Heart left ventricle (tissue), 16 donors: ENCODE measurements at regions not wholly inside any gene's neighbourhood (a gene's known extent, or its start where the extent isn't known, plus 50 kb on each side); places are given as distances from the start of the nearest gene placed in this dataset.

Experiments
- ATAC-seq, 4 donors: fragments of 200-7000 bp; cut with Tn5 transposase; one replicate each; pipeline ENCODE4 v1.9.1; 2020 to 2022; ENCODE audit warnings: moderate library complexity in 4 of 4, mild to moderate bottlenecking in 3 of 4, moderate number of reproducible peaks in 1 of 4
- DNase-seq, 5 donors: peaks; one replicate each; pipeline ENCODE4 v3.0.0-alpha.2; 2020
- H3K27ac ChIP-seq, 12 donors: fragments of 200-600 bp; sonication (generic) in 4 of 12; one replicate each; pipeline versions ENCODE4 v1.5.0 to v1.8.0; 2016 to 2022; ENCODE audit warnings: mild to moderate bottlenecking in 2 of 12
- H3K27me3 ChIP-seq, 9 donors: fragments of 200-600 bp; sonication (generic) in 2 of 9; one replicate each; pipeline versions ENCODE4 v1.5.1 to v1.8.0; 2016 to 2022; ENCODE audit warnings: mild to moderate bottlenecking in 3 of 9
- H3K36me3 ChIP-seq, 9 donors: fragments of 200-600 bp; sonication (generic) in 2 of 9; one replicate each; pipeline versions ENCODE4 v1.5.0 to v1.8.0; 2018 to 2022; ENCODE audit warnings: mild to moderate bottlenecking in 2 of 9
- H3K4me1 ChIP-seq, 12 donors: fragments of 200-600 bp; sonication (generic) in 4 of 12; one replicate each; pipeline versions ENCODE4 v1.5.0 to v1.8.0; 2016 to 2022; ENCODE audit warnings: mild to moderate bottlenecking in 3 of 12
- H3K4me3 ChIP-seq, 12 donors: fragments of 200-600 bp; sonication (generic) in 4 of 12; one replicate each; pipeline versions ENCODE4 v1.5.0 to v1.8.0; 2017 to 2022; ENCODE audit warnings: mild to moderate bottlenecking in 9 of 12, moderate library complexity in 4 of 12
- H3K9me3 ChIP-seq, 12 donors: fragments of 200-600 bp; sonication (generic) in 4 of 12; one replicate each; pipeline versions ENCODE4 v1.5.0 to v1.8.0; 2016 to 2022; ENCODE audit warnings: mild to moderate bottlenecking in 1 of 12
- CTCF ChIP-seq, 12 donors: fragments of 200-600 bp; sonication (generic) in 4 of 12; IDR thresholded peaks; one replicate each; pipeline versions ENCODE4 v1.5.0 to v1.8.0; 2018 to 2022; ENCODE audit warnings: antibody characterized with exemption in 12 of 12, mild to moderate bottlenecking in 5 of 12
- POLR2A ChIP-seq, 2 donors: fragments of 450-650 bp; IDR thresholded peaks; one replicate each; pipeline ENCODE4 v1.6.1; 2017; ENCODE audit warnings: antibody characterized with exemption in 2 of 2, mild to moderate bottlenecking in 2 of 2, moderate library complexity in 2 of 2
- WGBS, 4 donors: extraction: QIAGEN DNeasy Blood & Tissue Kit in 2 of 4; methylation state at CpG; one replicate each; pipeline versions ENCODE4 v1.1.5 to v1.1.7; 2013 to 2018; 5-methylcytosine and 5-hydroxymethylcytosine counted together
- intact Hi-C, 10 donors: fragments of 100-400 bp; cut with DNase I; formaldehyde crosslinking; loops; one replicate each; pipeline versions ENCODE4 v1.11.1 to v1.14.2; 2022
- donor health status: ischemic (EF 13 %, LVEDD 7.1; RV severe dilation, severe dysfunction).
- donor health status: healthy with polysubstance abuse.
- donor health status: DM: no; HTN: yes; CAD: no.
- donor health status: DM: no; HTN: no; CAD: no.
- donor health status: ischemic (EF 25% LVEDD 6.9; RV normal size, moderate dysfunction).
- donor health status: ischemic (EF 25% LVEDD 5.7; RV mildly dilated, moderate dysfunction).
- donor health status: healthy.
- donor health status: DM: yes; HTN: yes; CAD: no.
- donor health status: ischemic (EF 35%, LVEDD 5.7; RV mildly dilated, moderate dysfunction).
- donor health status: nonischemic (EF 11% LVEDD 7.7; RV severe dilation, severe dysfunction).
- donor health status: DM: yes; HTN: yes; CAD: no.
- donor health status: PGD.
- donor health status: ischemic (EF 29% LVEDD 5.4; RV normal size, mild dysfunction).
- donor health status: nonischemic (EF 23%, LVEDD 6.1; RV moderate dilation, normal function).

DNA sequence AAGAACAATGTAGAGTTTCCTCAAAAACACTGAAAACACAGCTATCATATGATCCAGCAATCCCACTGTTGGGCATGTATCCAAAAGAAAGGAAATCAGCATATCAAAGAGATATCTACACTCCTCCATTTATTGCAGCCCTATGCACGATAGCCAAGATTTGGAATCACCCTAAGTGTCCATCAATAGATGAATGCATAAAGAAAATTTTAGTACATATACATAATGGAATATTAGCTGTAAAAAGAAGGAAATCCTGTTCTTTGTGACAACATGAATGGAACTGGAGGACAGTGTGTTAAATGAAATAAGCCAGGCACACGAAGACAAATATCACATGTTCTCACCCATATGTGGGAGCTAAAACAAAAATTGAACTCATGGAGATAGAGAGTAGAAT is 114.5 kb upstream of the FN1 start:
- no peak overlapping the region for H3K27ac ChIP-seq
- ATAC-seq: no peak
- H3K27me3 ChIP-seq: no peaks in the 10 kb centered on the region
- no peak for DNase-seq
- H3K4me1 ChIP-seq: no peaks in the 10 kb centered on the region
- no peak overlapping the region for H3K4me3 ChIP-seq
- intact Hi-C loops: no loop called here
- H3K9me3 ChIP-seq: no peaks in the 10 kb centered on the region
- 56 to 71% (median 61%) methylated on average over 2 of the region's 2 CpGs for WGBS, 4 donors
- H3K36me3 ChIP-seq: no peaks in the 10 kb centered on the region
- TF ChIP-seq CTCF (IDR thresholded peaks at IDR 0.05): no peak
- TF ChIP-seq POLR2A (IDR thresholded peaks at IDR 0.05): no peak

GRCh38 chr2:215548714-215549113 is 112.8 kb upstream of the FN1 start:
- Histone ChIP-seq H3K36me3 (no peaks in the 10 kb centered on the region), H3K27me3 (no peaks in the 10 kb centered on the region), H3K4me3 (no peak overlapping the region), H3K4me1 (no peaks in the 10 kb centered on the region), H3K9me3 (no peaks in the 10 kb centered on the region), H3K27ac (no peak overlapping the region)
- intact Hi-C loops: no loop called here
- no peak for ATAC-seq
- no peak for DNase-seq
- WGBS, 4 donors: 84 to 90% (median 86%) methylated on average over 2 of the region's 2 CpGs
- no peak for TF ChIP-seq CTCF (IDR thresholded peaks at IDR 0.05)
- TF ChIP-seq POLR2A (IDR thresholded peaks at IDR 0.05): no peak

- ATAC-seq (no peak), DNase-seq (no peak)
- Histone ChIP-seq H3K27ac (no peak overlapping the region), H3K27me3 (no peaks in the 10 kb centered on the region), H3K9me3 (no peaks in the 10 kb centered on the region), H3K4me1 (peaks cover 0 to 11% (median under 1%) of the 10 kb centered on the region in 12 donors), H3K4me3 (no peak overlapping the region), H3K36me3 (no peaks in the 10 kb centered on the region)
- TF ChIP-seq POLR2A (IDR thresholded peaks at IDR 0.05) (no peak), CTCF (IDR thresholded peaks at IDR 0.05) (no peak)
- intact Hi-C loops: no loop called here
Measured at GRCh38 chr2:215542690-215543089, 106.8 kb upstream of the FN1 start.

- Histone ChIP-seq H3K4me3 (no peak overlapping the region), H3K27ac (peak overlapping the region in 1 of 12 donors; percentile 44), H3K9me3 (no peaks in the 10 kb centered on the region), H3K36me3 (no peaks in the 10 kb centered on the region), H3K27me3 (no peaks in the 10 kb centered on the region), H3K4me1 (peaks cover 0 to 32% (median 15%) of the 10 kb centered on the region in 12 donors)
- TF ChIP-seq CTCF (IDR thresholded peaks at IDR 0.05): no peak
- no peak for TF ChIP-seq POLR2A (IDR thresholded peaks at IDR 0.05)
- WGBS, 4 donors: 23 to 43% (median 33%) methylated on average over 1 of the region's 1 CpG
- DNase-seq (peak in 1 of 5 donors; percentile 28), ATAC-seq (peak; percentile 51 to 90 (median 68))
- intact Hi-C loops: no loop called here
Measured at GRCh38 chr2:215540658-215541057, 104.8 kb upstream of the FN1 start.
